Immature natural killer cell (primary cell): ENCODE measurements at regions not wholly inside any gene's neighbourhood (a gene's known extent, or its start where the extent isn't known, plus 50 kb on each side); places are given as distances from the start of the nearest gene placed in this dataset.

Experiments
- DNase-seq, 3 donors: peaks; one replicate each; pipeline ENCODE4 v3.0.0; 2022; ENCODE audit warnings: mixed read lengths in 1 of 3
- H3K27ac Mint-ChIP-seq, 6 donors: one replicate each; pipeline ENCODE4 v1.8.0; 2020; ENCODE audit warnings: mixed read lengths in 6 of 6, mild to moderate bottlenecking in 5 of 6, inconsistent platforms in 4 of 6, moderate library complexity in 3 of 6
- H3K27me3 Mint-ChIP-seq, 3 donors: one replicate each; pipeline ENCODE4 v1.8.0; 2020 to 2021; ENCODE audit warnings: low read depth in 3 of 3, mild to moderate bottlenecking in 3 of 3, mixed read lengths in 3 of 3, moderate library complexity in 3 of 3, inconsistent platforms in 1 of 3
- H3K36me3 Mint-ChIP-seq, 3 donors: one replicate each; pipeline ENCODE4 v1.8.0; 2020; ENCODE audit warnings: mixed read lengths in 3 of 3, inconsistent platforms in 2 of 3, mild to moderate bottlenecking in 2 of 3
- H3K4me1 Mint-ChIP-seq, 2 donors: one replicate each; pipeline ENCODE4 v1.8.0; 2020; ENCODE audit warnings: inconsistent platforms in 2 of 2, mild to moderate bottlenecking in 2 of 2, mixed read lengths in 2 of 2, moderate library complexity in 1 of 2
- H3K4me3 Mint-ChIP-seq, 5 donors: one replicate each; pipeline ENCODE4 v1.8.0; 2020; ENCODE audit warnings: mild to moderate bottlenecking in 5 of 5, mixed read lengths in 5 of 5, inconsistent platforms in 3 of 5, moderate library complexity in 3 of 5
- H3K9me3 Mint-ChIP-seq, 6 donors: one replicate each; pipeline ENCODE4 v1.8.0; 2020; ENCODE audit warnings: mild to moderate bottlenecking in 6 of 6, mixed read lengths in 6 of 6, inconsistent platforms in 4 of 6, moderate library complexity in 3 of 6

DNA sequence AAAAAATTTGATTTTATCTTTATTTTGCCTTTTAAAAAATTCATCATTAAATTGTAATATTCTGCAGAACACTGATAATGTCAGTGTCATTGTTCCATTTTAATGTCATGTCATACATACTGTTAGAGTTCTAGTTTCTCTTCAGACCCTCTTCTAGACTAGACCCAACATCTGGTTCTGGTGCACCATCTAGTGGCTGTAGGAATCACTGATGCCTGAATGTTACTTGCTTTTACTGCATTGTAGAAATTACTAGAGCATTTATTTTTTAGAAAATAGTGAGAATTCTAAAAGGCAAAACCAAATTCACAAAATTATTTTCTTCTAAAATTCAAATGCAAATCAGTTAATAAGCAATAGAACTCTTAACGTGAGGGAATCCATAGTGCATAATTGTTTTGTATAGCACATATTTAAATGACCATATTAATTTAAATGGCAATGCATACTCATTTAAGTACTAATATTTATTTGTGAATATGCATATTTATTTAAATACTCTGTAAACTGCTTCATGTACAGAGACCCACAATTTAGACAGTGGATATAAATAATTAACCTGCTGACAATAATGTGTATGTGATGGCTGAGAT lies 425.7 kb downstream of the KLF12 start:
- H3K27me3 Mint-ChIP-seq: peaks cover 0 to 4% (median 0%) of the 10 kb centered on the region in 3 donors
- peak; percentile 32 to 39 (median 35) for DNase-seq
- H3K4me3 Mint-ChIP-seq: no peak overlapping the region
- H3K27ac Mint-ChIP-seq: no peak overlapping the region
- H3K36me3 Mint-ChIP-seq: peaks cover 11 to 40% (median 23%) of the 10 kb centered on the region in 3 donors
- H3K9me3 Mint-ChIP-seq: no peaks in the 10 kb centered on the region
- peaks cover 9 to 37% of the 10 kb centered on the region in 2 donors for H3K4me1 Mint-ChIP-seq

DNA sequence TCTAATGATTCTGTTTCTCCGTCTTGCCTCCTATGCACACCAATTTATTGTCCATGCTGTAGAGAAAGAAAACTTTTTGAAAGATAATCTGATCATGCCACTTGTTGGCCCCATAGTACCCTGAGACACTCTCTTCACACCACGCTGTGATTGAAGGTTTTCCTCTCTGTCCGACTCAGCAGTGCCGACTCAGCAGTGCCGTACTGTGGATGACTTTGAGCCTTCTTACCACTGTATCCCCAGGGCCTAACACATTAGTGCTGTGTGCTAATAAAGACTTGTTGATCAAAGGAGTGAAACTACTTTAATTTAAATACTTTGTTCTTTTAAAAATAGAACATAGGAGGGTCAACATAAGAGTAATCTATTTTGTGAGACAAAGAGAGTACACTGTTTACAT lies 429.6 kb downstream of the KLF12 start:
- Mint-ChIP-seq H3K36me3 (peaks cover 1 to 20% (median 14%) of the 10 kb centered on the region in 3 donors), H3K4me3 (no peak overlapping the region), H3K27me3 (peaks cover 0 to 2% (median 0%) of the 10 kb centered on the region in 3 donors), H3K27ac (peak overlapping the region in 3 of 6 donors; percentile 8 to 61 (median 33)), H3K4me1 (peaks cover 22 to 50% of the 10 kb centered on the region in 2 donors), H3K9me3 (no peaks in the 10 kb centered on the region)
- DNase-seq: no peak

DNA sequence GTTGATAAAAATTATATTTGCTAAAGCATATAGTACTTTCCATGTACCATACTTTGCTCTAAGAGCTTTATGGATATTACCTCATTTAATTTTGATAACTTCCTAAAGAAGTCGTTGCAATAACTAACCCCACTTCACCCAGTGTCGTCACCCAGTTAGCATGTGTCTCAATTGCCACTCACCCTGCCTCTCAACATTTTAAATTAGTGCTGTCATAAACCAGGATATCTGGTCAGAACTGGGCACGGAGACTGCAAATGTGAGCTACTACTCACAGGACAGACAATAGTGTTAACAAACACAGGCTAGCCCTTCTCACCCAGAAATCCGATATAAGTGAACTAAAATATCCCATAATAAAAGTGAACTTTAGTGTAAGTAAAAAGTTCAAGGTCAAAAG lies 430.6 kb downstream of the KLF12 start:
- H3K4me3 Mint-ChIP-seq: no peak overlapping the region
- peaks cover 27 to 58% of the 10 kb centered on the region in 2 donors for H3K4me1 Mint-ChIP-seq

DNA sequence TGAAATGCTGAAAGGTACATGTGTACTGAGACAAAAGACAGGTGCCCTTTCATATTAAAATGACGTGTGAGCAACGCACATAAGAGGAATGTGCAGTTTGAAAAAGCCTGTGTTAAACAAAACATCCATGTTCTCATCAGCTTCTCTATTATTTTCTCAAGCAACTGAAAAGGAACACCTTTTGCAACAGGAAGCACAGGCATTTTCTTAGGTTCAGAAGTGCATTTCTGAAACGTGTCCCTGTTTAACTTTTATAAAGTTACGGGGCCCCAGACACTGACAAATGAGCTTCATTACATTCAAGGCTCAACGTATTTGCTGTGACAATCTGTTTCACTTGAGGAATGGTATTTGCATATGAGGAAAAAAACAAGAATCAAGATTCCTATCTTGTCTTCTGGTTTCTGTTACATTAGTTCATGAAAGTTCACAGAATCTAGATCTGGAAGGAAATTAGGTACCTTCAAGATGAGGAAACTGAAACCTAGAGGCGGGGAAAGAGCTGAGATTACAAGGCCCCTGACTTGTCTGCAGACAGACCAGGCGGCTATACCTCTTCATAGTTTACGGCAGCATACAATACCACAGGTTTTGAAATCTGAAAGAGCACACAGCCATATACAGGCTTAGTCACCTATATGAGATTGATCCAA lies 431.7 kb downstream of the KLF12 start:
- peak overlapping the region; percentile 6 to 57 (median 11) for H3K4me3 Mint-ChIP-seq
- peaks cover 0 to 4% (median 0%) of the 10 kb centered on the region in 3 donors for H3K27me3 Mint-ChIP-seq
- peaks cover 5 to 23% (median 17%) of the 10 kb centered on the region in 3 donors for H3K36me3 Mint-ChIP-seq
- no peaks in the 10 kb centered on the region for H3K9me3 Mint-ChIP-seq
- H3K4me1 Mint-ChIP-seq: peaks cover 31 to 59% of the 10 kb centered on the region in 2 donors
- DNase-seq: no peak
- peak overlapping the region; percentile 30 to 91 (median 74) for H3K27ac Mint-ChIP-seq

More for the DNA sequence above, 430.6 kb downstream of the KLF12 start:
- H3K9me3 Mint-ChIP-seq: no peaks in the 10 kb centered on the region
- H3K36me3 Mint-ChIP-seq: peaks cover 5 to 23% (median 17%) of the 10 kb centered on the region in 3 donors
- H3K27me3 Mint-ChIP-seq: peaks cover 0 to 4% (median 0%) of the 10 kb centered on the region in 3 donors
- DNase-seq: no peak
- peak overlapping the region in 3 of 6 donors; percentile 4 to 91 (median 64) for H3K27ac Mint-ChIP-seq

DNA sequence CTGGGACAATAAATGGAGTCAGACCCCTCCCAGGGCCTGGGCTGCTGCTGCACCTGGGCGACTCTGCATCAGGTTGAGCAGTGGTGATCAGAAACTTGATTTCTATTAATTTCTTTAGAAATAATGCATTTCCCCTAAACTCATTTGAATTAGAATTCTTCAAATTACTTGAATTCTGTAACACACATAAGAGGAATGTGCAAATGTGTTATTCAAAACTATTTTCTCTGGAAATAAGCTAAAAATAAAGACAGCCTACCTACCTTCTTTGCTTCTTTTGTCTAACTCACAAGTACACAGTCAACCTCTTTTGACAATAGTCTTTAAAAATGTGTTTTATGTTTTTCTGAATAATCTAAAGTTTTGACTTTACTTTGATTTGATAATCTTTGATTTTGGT lies 433.0 kb downstream of the KLF12 start:
- Mint-ChIP-seq H3K9me3 (no peaks in the 10 kb centered on the region), H3K27ac (peak overlapping the region in 1 of 6 donors; percentile 32), H3K4me3 (no peak overlapping the region), H3K36me3 (peaks cover 5 to 19% (median 14%) of the 10 kb centered on the region in 3 donors), H3K27me3 (peaks cover 0 to 3% (median 0%) of the 10 kb centered on the region in 3 donors), H3K4me1 (peaks cover 33 to 59% of the 10 kb centered on the region in 2 donors)
- no peak for DNase-seq

DNA sequence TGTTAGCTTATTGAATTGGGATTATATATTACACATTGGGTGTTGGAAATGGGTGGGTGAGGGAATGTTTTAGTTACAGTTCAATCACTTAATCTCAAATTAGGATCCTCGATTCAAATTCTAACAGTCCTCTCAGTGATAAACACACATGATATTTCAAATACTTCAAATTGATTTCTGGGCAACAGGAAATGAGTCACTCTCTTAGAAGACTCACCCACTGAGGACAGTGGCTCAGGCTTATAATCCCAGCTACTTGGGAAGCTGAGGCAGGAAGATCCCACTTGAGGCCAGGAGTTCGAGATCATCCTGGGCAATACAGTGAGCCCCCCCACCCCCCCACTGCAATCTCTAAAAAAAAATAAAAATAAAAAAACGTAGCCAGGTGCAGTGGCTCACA lies 435.3 kb downstream of the KLF12 start:
- Mint-ChIP-seq H3K27ac (peak overlapping the region in 2 of 6 donors; percentile 7 to 21), H3K4me3 (no peak overlapping the region), H3K4me1 (peaks cover 26 to 51% of the 10 kb centered on the region in 2 donors), H3K27me3 (peaks cover 0 to 8% (median 1%) of the 10 kb centered on the region in 3 donors), H3K9me3 (no peaks in the 10 kb centered on the region), H3K36me3 (peaks cover 12 to 30% (median 16%) of the 10 kb centered on the region in 3 donors)
- no peak for DNase-seq

DNA sequence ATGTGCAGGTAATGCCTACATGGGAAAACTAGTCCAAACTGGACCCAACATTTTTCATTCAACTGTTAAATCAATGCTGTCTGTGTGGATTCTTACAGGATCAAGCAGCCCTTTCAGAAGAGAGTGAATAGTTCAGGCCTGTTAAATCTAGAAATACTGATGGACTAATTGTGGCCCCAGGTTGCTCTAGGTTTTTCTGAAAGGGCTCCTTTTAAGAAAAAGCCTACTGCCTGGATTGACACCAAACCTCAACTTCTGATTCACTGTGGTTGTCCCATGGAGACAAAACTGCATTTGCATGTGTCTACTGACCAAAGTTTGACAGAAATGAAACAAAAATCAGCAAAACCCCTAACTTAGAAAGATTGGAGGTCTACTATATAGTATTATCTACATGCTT lies 437.0 kb downstream of the KLF12 start:
- Mint-ChIP-seq H3K4me3 (no peak overlapping the region), H3K9me3 (no peaks in the 10 kb centered on the region), H3K36me3 (peaks cover 15 to 39% (median 19%) of the 10 kb centered on the region in 3 donors), H3K27me3 (peaks cover 0 to 8% (median 1%) of the 10 kb centered on the region in 3 donors), H3K4me1 (peaks cover 16 to 35% of the 10 kb centered on the region in 2 donors), H3K27ac (peak overlapping the region in 3 of 6 donors; percentile 15 to 36 (median 34))
- no peak for DNase-seq

DNA sequence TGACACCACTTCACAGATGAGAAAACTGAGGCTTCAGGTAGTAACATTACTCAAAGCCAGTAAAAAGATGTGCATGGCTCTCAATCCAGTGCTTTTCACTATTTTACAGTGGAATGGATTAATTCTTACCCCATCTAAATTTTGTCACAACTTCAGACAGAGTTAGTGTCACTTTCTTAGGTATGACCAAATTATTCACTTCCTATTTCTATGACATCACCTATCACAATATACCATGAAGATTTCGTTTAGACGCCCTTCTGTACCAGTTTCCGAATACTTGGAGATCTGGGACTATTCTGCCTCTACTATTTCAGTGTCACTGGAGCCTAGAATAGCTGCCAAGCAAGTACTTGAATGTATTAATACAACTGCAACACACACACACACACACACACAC lies 437.5 kb downstream of the KLF12 start:
- H3K4me3 Mint-ChIP-seq: no peak overlapping the region
- H3K4me1 Mint-ChIP-seq: peaks cover 13 to 36% of the 10 kb centered on the region in 2 donors
- no peaks in the 10 kb centered on the region for H3K9me3 Mint-ChIP-seq
- no peak for DNase-seq
- H3K36me3 Mint-ChIP-seq: peaks cover 15 to 43% (median 19%) of the 10 kb centered on the region in 3 donors
- H3K27me3 Mint-ChIP-seq: peaks cover 0 to 8% (median 1%) of the 10 kb centered on the region in 3 donors
- peak overlapping the region in 2 of 6 donors; percentile 32 to 71 for H3K27ac Mint-ChIP-seq

DNA sequence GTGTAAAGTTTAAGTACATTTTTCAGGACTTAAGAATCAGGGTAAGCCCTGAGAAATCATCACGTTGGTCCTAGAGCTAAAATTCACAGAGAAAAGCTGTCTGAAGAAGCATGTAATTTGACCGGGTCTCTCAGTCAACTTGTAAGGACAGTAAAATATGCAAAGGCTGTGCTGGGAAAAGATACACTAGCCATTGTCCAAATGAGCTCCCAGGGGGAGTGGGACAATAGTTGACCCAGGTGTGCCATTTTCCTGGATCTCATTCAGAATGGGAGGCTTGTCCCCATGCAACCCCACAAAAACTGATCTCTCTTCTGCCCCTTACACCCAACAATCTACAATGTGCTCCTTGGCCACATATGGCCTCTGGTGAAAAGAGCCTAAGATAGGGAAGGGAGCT lies 437.9 kb downstream of the KLF12 start:
- Mint-ChIP-seq H3K36me3 (peaks cover 15 to 43% (median 19%) of the 10 kb centered on the region in 3 donors), H3K9me3 (no peaks in the 10 kb centered on the region), H3K27ac (peak overlapping the region in 1 of 6 donors; percentile 7), H3K4me1 (peaks cover 11 to 39% of the 10 kb centered on the region in 2 donors), H3K4me3 (no peak overlapping the region), H3K27me3 (peaks cover 0 to 8% (median 1%) of the 10 kb centered on the region in 3 donors)
- DNase-seq: no peak

DNA sequence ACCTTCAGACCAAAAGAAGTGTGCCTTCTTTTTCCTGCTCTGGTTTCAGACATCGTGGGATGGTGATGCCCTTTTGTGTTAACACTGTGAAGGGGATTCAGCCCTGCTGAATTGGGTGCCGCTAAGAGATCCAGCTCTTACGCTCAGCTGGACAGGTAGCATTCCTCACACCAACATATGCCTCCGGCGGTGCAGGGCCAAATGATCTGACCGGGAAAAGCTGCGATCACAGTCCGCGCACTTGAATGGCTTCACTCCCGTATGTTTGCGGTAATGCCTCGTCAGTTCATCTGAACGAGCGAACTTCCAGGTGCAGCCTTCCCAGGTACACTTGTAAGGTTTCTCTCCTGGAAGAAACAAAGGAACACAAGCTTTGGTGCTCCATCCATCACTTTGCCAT lies 438.9 kb downstream of the KLF12 start:
- DNase-seq: no peak
- Mint-ChIP-seq H3K36me3 (peaks cover 20 to 49% (median 23%) of the 10 kb centered on the region in 3 donors), H3K27me3 (peaks cover 0 to 8% (median 1%) of the 10 kb centered on the region in 3 donors), H3K4me1 (peaks cover 11 to 46% of the 10 kb centered on the region in 2 donors), H3K4me3 (no peak overlapping the region), H3K27ac (no peak overlapping the region), H3K9me3 (no peaks in the 10 kb centered on the region)

DNA sequence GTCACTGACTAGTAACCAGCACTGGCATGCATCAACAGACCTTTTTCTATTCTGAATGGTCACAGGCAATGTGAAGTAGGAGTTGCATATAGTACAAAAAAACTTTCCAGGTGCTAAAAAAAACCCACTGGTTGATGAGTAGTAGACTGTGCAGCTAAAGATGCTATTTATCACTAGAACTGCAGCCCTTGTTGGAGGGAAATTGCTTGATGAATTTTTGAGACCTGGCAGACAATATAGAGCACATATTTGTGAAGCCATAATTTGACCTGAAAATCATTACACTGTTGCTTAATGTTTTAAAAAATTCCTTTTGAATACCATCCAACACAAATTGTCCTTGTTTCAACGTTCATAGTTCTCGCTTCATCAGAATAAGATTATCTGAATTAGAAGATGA lies 441.0 kb downstream of the KLF12 start:
- peaks cover 20 to 55% (median 25%) of the 10 kb centered on the region in 3 donors for H3K36me3 Mint-ChIP-seq
- H3K4me3 Mint-ChIP-seq: no peak overlapping the region

DNA sequence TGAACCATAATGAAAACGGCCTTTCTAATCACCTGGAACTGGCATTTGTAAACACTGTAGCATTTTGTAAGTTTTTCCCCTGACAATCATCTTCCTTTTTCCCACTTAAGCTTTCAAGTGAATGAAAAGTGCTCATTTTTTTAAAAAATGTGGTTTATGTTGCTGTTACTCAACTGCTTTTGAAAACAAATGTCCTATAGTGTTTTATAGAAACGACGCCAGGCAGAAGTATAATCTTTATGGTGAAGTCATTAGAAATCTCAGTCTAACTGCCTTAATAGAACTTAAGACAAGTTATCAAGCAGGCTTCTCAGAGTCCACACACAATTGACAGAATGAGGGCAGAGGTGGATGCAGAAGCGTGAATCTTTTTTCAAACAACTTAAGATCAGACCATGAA lies 442.3 kb downstream of the KLF12 start:
- H3K36me3 Mint-ChIP-seq: peaks cover 20 to 59% (median 25%) of the 10 kb centered on the region in 3 donors
- H3K27ac Mint-ChIP-seq: peak overlapping the region in 2 of 6 donors; percentile 23 to 41
- H3K4me3 Mint-ChIP-seq: no peak overlapping the region

More for the DNA sequence above, 441.0 kb downstream of the KLF12 start:
- Mint-ChIP-seq H3K27me3 (peaks cover 0 to 5% (median 1%) of the 10 kb centered on the region in 3 donors), H3K9me3 (no peaks in the 10 kb centered on the region), H3K4me1 (peaks cover 5 to 39% of the 10 kb centered on the region in 2 donors), H3K27ac (peak overlapping the region in 1 of 6 donors; percentile 21)
- no peak for DNase-seq

DNA sequence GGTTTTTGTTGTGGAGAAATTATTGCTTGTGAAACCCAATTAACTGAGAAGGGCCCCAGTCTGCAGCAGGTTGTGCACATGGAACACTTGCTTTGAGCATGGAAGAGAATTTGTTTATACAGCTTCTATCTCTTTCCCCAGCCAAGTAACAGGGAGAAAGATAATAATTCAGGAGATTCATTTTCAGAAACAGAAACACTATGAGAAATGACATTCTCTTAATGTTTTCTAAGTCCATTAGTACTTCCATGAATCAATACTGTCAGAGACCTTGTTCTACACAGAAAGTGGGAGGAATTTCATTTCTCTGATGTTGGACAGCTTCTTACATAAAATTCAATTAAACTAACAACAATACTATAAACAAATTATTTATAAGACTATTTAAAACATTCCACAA lies 446.3 kb downstream of the KLF12 start:
- Mint-ChIP-seq H3K27ac (peak overlapping the region in 1 of 6 donors; percentile 22), H3K9me3 (no peaks in the 10 kb centered on the region), H3K4me1 (peaks cover 0 to 41% of the 10 kb centered on the region in 2 donors), H3K27me3 (peaks cover 0 to 2% (median 0%) of the 10 kb centered on the region in 3 donors), H3K36me3 (peaks cover 13 to 43% (median 16%) of the 10 kb centered on the region in 3 donors), H3K4me3 (no peak overlapping the region)
- no peak for DNase-seq

More for the DNA sequence above, 442.3 kb downstream of the KLF12 start:
- DNase-seq: no peak
- peaks cover 0 to 5% (median 1%) of the 10 kb centered on the region in 3 donors for H3K27me3 Mint-ChIP-seq
- H3K9me3 Mint-ChIP-seq: no peaks in the 10 kb centered on the region
- H3K4me1 Mint-ChIP-seq: peaks cover 0 to 28% of the 10 kb centered on the region in 2 donors

DNA sequence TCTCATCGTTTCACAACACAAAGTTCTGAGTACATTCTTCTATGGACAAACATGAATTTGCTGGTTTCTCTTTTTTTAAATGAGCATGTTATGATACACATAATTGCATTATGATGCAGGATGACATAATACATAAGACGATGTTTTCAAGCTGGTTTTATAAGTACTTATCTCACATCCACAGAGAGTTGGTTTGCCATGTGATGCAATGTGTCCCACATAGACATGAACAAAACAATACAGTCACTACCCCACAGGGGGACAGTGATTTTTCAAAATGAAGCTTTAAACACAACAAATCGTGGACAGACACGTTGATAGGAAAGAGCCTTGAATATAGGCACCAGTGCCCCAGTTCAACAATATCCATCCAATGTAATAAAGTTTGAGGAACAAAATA lies 447.1 kb downstream of the KLF12 start:
- no peak for DNase-seq
- Mint-ChIP-seq H3K27ac (peak overlapping the region in 1 of 6 donors; percentile 22), H3K27me3 (peaks cover 0 to 2% (median 0%) of the 10 kb centered on the region in 3 donors), H3K9me3 (no peaks in the 10 kb centered on the region), H3K4me3 (no peak overlapping the region), H3K36me3 (peaks cover 10 to 41% (median 19%) of the 10 kb centered on the region in 3 donors), H3K4me1 (peaks cover 0 to 39% of the 10 kb centered on the region in 2 donors)
